ENCODE measurements at regions not wholly inside any gene's neighbourhood (a gene's known extent, or its start where the extent isn't known, plus 50 kb on each side); places are given as distances from the start of the nearest gene placed in this dataset.

DNA sequence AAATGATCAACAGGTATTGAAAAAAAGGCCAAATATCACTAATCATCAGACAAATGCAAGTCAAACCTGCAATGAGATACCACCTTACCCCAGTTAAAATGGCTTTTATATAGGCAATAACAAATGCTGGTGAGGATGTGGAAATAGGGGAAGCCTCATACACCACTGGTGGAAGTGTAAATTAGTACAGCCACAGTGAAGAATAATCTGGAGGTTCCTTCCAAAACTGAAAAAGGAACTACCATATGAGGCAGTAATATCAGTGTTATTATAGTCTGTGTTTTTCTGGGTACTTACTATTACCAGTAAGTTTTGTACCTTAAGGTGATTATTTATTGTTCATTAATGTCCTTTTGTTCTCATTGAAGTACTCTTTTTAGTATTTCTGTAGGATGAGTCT lies 201.3 kb downstream of the MRPL39 start:
- CTCF ChIA-PET: no interaction called here
- dilution Hi-C loops (cut with MboI; ENCODE audit: extremely low pct_ligation_motif_present, low sequenced_read_pairs): no loop called here
- POLR2A ChIA-PET: no interaction called here
- intact Hi-C loops (cut with micrococcal nuclease): no loop called here
- no peak for TF ChIP-seq MYC (IDR thresholded peaks at IDR 0.05; ENCODE audit: low read depth, low read length)
- TF ChIP-seq, protein P1, sequence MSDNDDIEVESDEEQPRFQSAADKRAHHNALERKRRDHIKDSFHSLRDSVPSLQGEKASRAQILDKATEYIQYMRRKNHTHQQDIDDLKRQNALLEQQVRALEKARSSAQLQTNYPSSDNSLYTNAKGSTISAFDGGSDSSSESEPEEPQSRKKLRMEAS (IDR thresholded peaks at IDR 0.05; ENCODE audit: insufficient read depth, insufficient read length): no peak
- TF ChIP-seq POLR2A (IDR thresholded peaks at IDR 0.05; ENCODE audit: low read depth, low read length): no peak
- no peak for TF ChIP-seq EZH2 (IDR thresholded peaks at IDR 0.05; ENCODE audit: borderline replicate concordance, low read depth, low read length, severe bottlenecking)
- TF ChIP-seq POLR2AphosphoS5 (IDR thresholded peaks at IDR 0.05; ENCODE audit: insufficient read depth, low read depth, low read length): no peak
- no peak for TF ChIP-seq FOS (IDR thresholded peaks at IDR 0.05; ENCODE audit: borderline replicate concordance, insufficient read depth, low read length)
- TF ChIP-seq, protein P2, sequence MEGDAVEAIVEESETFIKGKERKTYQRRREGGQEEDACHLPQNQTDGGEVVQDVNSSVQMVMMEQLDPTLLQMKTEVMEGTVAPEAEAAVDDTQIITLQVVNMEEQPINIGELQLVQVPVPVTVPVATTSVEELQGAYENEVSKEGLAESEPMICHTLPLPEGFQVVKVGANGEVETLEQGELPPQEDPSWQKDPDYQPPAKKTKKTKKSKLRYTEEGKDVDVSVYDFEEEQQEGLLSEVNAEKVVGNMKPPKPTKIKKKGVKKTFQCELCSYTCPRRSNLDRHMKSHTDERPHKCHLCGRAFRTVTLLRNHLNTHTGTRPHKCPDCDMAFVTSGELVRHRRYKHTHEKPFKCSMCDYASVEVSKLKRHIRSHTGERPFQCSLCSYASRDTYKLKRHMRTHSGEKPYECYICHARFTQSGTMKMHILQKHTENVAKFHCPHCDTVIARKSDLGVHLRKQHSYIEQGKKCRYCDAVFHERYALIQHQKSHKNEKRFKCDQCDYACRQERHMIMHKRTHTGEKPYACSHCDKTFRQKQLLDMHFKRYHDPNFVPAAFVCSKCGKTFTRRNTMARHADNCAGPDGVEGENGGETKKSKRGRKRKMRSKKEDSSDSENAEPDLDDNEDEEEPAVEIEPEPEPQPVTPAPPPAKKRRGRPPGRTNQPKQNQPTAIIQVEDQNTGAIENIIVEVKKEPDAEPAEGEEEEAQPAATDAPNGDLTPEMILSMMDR (IDR thresholded peaks at IDR 0.05; ENCODE audit: extremely low read depth in 1 of 2, insufficient read depth in 1 of 2, low read depth in 1 of 2, low read length in 2 of 2): no peak
- TF ChIP-seq JUN (IDR thresholded peaks at IDR 0.05; ENCODE audit: borderline replicate concordance, insufficient read depth, insufficient read length, low read depth): no peak
- no peaks in the 10 kb centered on the region for H4K20me1 ChIP-seq (replicated peaks; ENCODE audit: control insufficient read depth, extremely low read depth, insufficient read depth, low read length)
- H3K4me1 ChIP-seq (ENCODE audit: control insufficient read depth, extremely low read depth, insufficient read depth, low read length): no peaks in the 10 kb centered on the region
- no peak for FAIRE-seq
- no peaks in the 10 kb centered on the region for H3K9me1 ChIP-seq (replicated peaks; ENCODE audit: control insufficient read depth, extremely low read depth, insufficient read depth, low read length)
- H3K4me2 ChIP-seq (ENCODE audit: insufficient read depth, low read length): no peak overlapping the region
- H3K27me3 ChIP-seq (ENCODE audit: control insufficient read depth in 2 of 2, insufficient read depth in 2 of 2, low read length in 2 of 2): no peaks in the 10 kb centered on the region
- no peak overlapping the region for H3K9ac ChIP-seq (replicated peaks; ENCODE audit: extremely low read depth, insufficient read depth, low read length)
- no peaks in the 10 kb centered on the region for H3K9me3 ChIP-seq (replicated peaks; ENCODE audit: control insufficient read depth, insufficient read depth, low read length)
- H3K27ac ChIP-seq (ENCODE audit: insufficient read depth, low read depth, low read length): no peak overlapping the region
- no peak for DNase-seq (ENCODE audit: low read depth, low spot score)
- no peak overlapping the region for H2AFZ ChIP-seq (ENCODE audit: low read depth, low read length)
- H3K4me3 ChIP-seq (replicated peaks in 1 of 3; ENCODE audit: insufficient read depth in 1 of 3, low read depth in 1 of 3, low read length in 3 of 3): no peak overlapping the region
- no TSS peak for BruUV-seq (replicated peaks)
- H3K36me3 ChIP-seq (ENCODE audit: control insufficient read depth in 2 of 2, extremely low read depth in 1 of 2, insufficient read depth in 2 of 2, low read length in 2 of 2): no peaks in the 10 kb centered on the region
- H3K79me2 ChIP-seq (ENCODE audit: control insufficient read depth, insufficient read depth, low read length): no peaks in the 10 kb centered on the region

Measured in endothelial cell of umbilical vein (primary cell).